Kidney glomerular epithelial cell (primary cell): ENCODE measurements at regions not wholly inside any gene's neighbourhood (a gene's known extent, or its start where the extent isn't known, plus 50 kb on each side); places are given as distances from the start of the nearest gene placed in this dataset.

Source experiments
- DNase-seq: peaks from one replicate; lab custom pipeline; 2025; lab: John Stamatoyannopoulos, UW

DNA sequence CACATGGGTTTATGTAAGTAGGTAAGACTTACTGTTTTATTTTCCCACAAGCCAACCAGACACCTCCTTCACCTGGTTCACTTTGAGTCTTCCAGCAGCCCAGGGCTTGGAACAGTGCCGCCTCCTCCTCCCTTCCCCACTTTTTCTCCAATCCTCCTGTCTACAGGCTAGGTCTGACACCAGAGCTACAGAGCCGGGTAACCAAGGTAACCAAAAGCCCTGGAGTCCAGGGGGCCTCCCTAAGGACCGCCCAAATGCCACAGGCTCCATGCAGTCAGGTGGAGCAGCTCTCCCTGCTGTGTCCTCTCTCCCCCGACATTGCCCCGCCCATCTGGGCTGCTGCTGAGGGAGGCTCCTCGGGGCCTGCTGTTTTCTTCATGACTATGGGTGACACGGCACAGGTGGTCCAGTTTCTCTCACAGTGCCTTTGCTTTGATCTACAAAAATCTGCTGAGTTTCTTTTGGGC is 138.0 kb upstream of the EFNA5 start:
- peak; percentile 26 for DNase-seq

- DNase-seq, result no peak
These were observed 136.7 kb upstream of the EFNA5 start for GRCh38 chr5:107807431-107807830.

DNA sequence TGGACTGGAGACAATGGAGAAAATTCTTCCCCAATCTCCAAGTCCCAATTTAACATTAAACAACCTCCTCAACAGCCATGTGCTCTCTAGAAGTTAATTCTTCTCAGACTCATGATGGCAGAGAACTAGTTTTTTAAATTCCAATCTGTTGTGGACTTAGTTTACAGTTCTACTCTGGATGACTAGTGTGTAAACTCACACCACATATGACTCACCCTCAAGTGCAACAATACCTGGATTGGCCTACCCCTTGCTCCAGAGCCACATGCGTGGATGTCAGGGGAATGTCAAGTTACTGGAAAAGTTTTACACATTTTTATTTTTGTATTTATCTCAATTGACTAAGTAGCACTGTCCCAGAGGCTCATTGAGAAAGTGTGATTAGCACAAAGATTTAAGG is 136.0 kb upstream of the EFNA5 start:
- DNase-seq, result peak; percentile 77

GRCh38 chr5:107806271-107806670 is 135.5 kb upstream of the EFNA5 start:
- no peak for DNase-seq

DNA sequence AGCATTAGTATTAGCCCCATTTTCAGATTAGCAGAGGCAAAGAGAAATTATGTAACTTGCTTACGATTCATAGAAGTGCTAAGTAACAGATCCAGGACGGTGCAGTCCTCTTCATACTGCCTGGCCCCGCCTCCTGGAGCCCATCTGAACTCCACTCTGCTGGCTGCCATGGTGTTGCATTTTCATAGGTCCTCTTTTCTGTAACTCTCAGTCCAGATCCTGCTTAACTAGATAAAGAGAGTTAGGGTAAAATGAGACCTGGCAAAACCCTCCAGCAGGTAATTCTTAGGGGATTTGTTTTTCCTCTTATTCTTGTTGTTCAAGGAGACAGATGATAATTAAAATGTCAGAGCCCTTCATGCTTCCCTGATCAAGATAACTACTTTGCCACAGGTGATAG is 135.1 kb upstream of the EFNA5 start:
- DNase-seq, result no peak

GRCh38 chr5:107805166-107805565 is 134.4 kb upstream of the EFNA5 start:
- no peak for DNase-seq

DNA sequence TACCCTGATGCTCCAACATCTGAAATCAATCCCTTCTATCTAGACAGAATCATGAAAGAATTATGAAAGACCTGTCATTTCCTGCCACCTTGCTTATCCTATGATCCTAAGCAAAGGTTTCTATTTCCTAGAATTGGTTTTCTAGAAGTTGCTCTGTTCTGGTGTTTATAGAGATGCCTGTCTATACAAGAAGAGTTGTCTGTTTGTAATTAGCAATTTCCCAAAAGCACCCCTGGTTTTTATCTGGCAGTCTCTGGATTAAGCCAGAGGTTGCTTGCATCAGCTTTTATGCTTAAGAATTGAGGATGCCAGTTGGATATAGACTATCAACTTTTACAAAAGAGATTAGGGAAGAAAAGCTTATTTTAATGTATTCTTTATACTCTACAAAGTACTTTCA is 133.0 kb upstream of the EFNA5 start:
- DNase-seq, result no peak

GRCh38 chr5:107801061-107801460 is 130.3 kb upstream of the EFNA5 start:
- no peak for DNase-seq

DNA sequence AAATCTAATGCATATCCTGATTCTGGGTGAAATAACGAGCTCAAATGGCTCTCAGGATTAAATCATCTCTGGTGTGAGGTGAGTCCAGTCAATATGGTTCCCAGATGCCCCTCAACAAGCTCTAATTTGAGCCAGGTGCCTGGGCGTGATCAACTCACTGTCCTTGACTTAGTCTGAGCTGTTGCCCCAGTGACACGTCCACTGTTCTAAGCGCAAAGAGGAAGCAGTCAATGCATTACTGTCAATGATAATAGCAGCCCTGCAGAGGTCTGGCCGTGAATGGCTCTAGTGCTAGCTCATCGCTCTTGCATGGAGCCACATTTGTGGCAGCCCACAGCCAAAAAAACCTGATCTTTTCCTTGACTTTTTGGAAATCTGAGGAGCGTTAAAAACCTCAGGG is 128.6 kb upstream of the EFNA5 start:
- no peak for DNase-seq

DNA sequence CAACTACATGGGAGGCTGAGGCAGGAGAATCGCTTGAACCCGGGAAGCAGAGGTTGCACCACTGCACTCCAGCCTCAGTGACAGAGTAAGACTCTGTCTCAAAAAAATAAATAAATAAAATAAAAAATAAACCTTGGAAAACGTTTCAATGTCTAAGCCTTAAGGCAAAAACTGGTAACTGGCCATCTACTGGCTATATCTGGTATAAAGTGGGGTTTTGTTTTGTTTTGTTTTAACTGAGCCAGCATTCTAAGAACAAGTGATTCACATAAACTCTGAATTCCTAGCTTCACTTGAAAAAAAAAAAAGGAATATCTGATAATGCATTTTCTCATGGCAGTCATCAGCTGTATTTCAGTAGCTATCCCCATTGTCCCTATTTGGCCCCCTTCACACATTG is 126.1 kb upstream of the EFNA5 start:
- DNase-seq, result no peak

DNA sequence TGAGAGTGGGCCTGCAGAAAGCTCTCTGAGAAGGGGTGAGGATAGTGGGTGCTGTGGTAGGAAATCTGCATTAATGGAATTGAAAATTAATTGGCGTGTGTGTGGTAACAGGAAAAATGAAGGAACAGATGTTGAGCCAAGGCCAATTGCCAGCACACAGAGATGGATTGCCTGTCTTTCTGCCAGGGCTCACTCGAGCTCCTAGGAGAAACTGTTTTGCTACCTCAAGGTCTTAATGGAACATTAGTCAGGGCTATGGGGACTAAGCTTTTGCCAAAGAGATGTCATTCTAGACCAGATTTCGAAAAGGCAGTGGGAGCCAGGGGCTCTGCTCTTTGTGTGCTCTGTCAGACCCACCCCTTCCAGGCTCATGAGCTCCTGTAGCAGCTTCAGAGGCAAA is 124.0 kb upstream of the EFNA5 start:
- DNase-seq, result no peak

DNA sequence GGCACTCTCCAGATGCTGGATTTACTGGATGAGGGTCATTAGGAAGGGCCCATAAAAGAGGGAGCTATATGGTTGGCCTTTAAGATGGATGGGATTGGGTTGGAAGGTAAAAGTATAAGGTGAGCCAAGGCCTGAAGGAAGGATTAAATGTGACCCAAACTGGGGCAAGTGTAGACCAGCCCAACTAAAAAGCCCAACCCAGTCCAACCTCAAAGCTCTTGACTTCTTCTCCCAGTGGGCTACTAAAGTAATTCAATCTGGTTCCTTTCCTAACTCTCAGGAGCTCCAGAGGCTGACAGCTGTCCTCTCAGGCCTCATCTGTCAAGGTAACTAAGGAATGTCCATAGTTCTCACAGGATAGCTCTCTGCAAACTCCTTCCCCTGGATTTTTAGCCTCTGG is 122.2 kb upstream of the EFNA5 start:
- no peak for DNase-seq

DNA sequence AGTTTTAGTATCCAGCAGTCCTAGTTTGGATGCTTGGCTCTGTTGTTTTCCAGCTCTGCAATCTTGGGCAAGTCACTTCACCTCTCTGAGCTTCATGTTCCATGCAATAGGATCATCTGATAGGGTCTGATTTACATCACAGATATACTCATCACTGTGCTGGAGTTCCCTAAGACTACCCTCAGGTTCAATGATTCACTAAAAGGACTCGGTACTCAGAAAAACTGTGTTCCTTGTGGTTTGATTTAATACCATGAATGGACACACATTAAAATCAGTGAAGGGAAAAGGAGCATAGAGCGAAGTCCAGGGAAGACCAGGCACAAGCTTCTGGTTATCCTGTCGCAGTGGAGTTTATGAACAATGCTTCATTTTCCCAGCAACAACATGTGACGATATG is 119.9 kb upstream of the EFNA5 start:
- DNase-seq, result no peak

- no peak for DNase-seq
These were observed 115.7 kb upstream of the EFNA5 start for GRCh38 chr5:107786424-107786823.

GRCh38 chr5:107783551-107783950 is 112.8 kb upstream of the EFNA5 start:
- no peak for DNase-seq

DNA sequence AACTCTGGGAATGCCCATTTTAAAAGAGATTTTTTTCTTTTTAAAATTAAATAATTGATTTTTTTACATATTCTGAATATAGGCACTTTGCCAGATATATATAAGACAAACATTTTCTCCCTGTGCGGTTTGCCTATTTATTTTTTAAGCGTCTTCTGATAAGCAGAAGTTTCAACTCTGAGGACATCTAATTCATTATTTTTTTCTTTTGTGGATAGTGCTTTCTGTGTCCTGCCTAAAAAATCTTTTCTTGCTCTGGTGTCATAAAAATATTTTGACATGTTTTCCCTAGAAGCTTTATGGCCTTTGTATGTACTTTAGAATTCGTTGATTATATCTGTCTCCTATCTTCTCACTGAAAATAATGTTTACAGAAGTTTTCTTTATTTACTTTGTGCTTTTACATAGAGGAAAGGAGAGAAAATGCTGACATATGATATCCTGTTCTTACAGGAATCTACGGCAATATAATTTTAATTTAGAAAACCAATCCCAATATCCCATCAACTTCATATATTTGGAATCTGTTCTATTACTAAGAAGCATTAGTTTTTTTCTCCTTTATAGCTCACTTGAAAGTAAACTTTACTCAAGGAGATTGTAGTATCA is 111.9 kb upstream of the EFNA5 start:
- no peak for DNase-seq

- no peak for DNase-seq
These were observed 110.7 kb upstream of the EFNA5 start for GRCh38 chr5:107781451-107781850.

- DNase-seq, result no peak
These were observed 108.7 kb upstream of the EFNA5 start for GRCh38 chr5:107779437-107779836.

DNA sequence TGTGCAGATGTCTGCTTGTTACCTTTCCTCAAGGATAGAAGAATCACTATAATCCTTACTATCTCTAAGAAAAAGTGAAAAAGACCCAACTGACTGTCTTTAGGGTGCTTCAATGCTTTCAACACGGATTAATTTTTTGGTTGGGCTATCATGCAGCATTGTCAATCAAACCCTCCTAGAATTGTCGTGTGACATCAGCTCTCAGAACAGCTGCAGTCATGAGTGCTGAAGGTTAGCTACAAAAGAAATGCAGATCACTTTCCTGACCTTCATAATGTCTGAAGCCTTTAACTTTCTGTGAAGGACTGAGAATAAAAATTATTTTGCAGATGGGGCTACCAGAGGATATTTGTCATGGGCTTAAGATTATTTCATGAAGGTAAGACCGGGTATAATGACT is 107.9 kb upstream of the EFNA5 start:
- DNase-seq, result no peak

DNA sequence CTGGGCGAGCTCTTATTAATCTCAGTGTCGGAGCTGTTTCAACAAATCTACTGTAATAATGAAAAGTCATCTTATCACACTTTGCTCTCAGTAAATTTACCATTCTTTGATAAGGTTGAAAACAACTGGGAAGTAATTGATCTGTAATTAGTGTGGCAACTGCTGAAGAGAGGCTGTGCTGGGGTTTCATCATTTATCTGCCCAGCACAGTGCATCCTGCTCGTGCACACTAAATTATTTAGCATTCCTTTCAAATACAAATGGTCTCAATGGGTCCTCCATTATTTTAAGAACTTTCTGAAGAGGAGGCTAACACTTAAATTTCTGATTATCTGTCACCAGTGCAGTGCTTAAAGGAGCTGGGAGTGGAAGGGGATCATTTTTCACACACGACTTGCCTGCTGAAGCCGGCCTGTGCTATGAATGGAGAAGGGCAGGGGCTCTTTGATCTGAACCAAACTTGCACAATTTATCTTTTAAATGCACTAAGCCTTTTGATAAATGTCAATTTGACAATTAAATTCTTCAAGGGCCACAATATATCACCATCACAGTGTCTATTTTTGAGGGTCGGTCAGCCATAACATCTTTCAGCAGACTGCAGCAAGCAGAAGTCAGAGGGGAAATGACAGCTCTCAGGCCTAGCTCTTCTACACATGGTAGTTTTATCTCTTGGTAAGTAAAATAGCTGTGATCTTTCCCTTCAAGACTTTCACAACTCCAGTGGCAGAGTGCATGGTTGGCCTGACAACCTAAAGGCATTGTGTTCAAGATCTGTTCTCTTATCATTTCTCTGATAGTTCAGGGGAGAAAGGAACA is 106.4 kb upstream of the EFNA5 start:
- no peak for DNase-seq

- DNase-seq, result no peak
These were observed 105.8 kb upstream of the EFNA5 start for GRCh38 chr5:107776506-107776905.

GRCh38 chr5:107774316-107774715 is 103.6 kb upstream of the EFNA5 start:
- no peak for DNase-seq

- DNase-seq, result no peak
These were observed 102.7 kb upstream of the EFNA5 start for GRCh38 chr5:107773479-107773878.
